DOHH2 (cell line): ENCODE measurements at regions not wholly inside any gene's neighbourhood (a gene's known extent, or its start where the extent isn't known, plus 50 kb on each side); places are given as distances from the start of the nearest gene placed in this dataset.

Experiments used
- H3F3A ChIP-seq: fragments of 200-600 bp; sonication (generic), shearing (Covaris generic); 2 replicates; pipeline ENCODE4 v1.6.0; 2016; ENCODE audit warnings: antibody characterized with exemption, mild to moderate bottlenecking; ENCODE audit not compliant: control insufficient read depth, insufficient read depth
- H3K27ac ChIP-seq: fragments of 200-600 bp; sonication (generic); 2 replicates; pipeline ENCODE4 v1.5.1; 2014; ENCODE audit warnings: low read depth, mild to moderate bottlenecking, low read length, moderate library complexity
- H3K27me3 ChIP-seq: fragments of 200-600 bp; sonication (generic); 2 replicates; pipeline ENCODE4 v1.6.1; 2014; ENCODE audit warnings: mild to moderate bottlenecking, low read length, mixed read lengths; ENCODE audit not compliant: control insufficient read depth
- H3K36me3 ChIP-seq: fragments of 200-600 bp; sonication (generic); 2 replicates; pipeline ENCODE4 v1.6.1; 2014; ENCODE audit warnings: mild to moderate bottlenecking, low read length, moderate library complexity, mixed read lengths; ENCODE audit not compliant: control insufficient read depth
- H3K4me1 ChIP-seq: fragments of 200-600 bp; sonication (generic); 2 replicates; pipeline ENCODE4 v1.6.1; 2014; ENCODE audit warnings: mild to moderate bottlenecking, low read length, mixed read lengths; ENCODE audit not compliant: control insufficient read depth
- H3K4me2 ChIP-seq: fragments of 200-600 bp; sonication (generic); 2 replicates; pipeline ENCODE4 v1.6.0; 2014; ENCODE audit warnings: mild to moderate bottlenecking, low read length, moderate library complexity
- H3K4me3 ChIP-seq: fragments of 200-600 bp; sonication (generic); 2 replicates; pipeline ENCODE4 v1.5.1; 2014; ENCODE audit warnings: mild to moderate bottlenecking, low read length, mixed read lengths
- H3K79me2 ChIP-seq: fragments of 200-600 bp; sonication (generic); 2 replicates; pipeline ENCODE4 v1.6.1; 2014; ENCODE audit warnings: mild to moderate bottlenecking, low read length, mixed read lengths; ENCODE audit not compliant: control insufficient read depth
- H3K9me2 ChIP-seq: fragments of 200-600 bp; sonication (generic); replicated peaks from 2 replicates; pipeline ENCODE4 v1.6.1; 2014; ENCODE audit warnings: mild to moderate bottlenecking, low read length, mixed read lengths; ENCODE audit not compliant: control insufficient read depth
- H3K9me3 ChIP-seq: fragments of 200-600 bp; sonication (generic); 2 replicates; pipeline ENCODE4 v1.6.1; 2014; ENCODE audit warnings: antibody characterized with exemption, low read length, mixed read lengths; ENCODE audit not compliant: control insufficient read depth, insufficient read depth
- H4K20me1 ChIP-seq: fragments of 200-600 bp; sonication (generic); 2 replicates; pipeline ENCODE4 v1.6.0; 2014; ENCODE audit warnings: low read depth, mild to moderate bottlenecking, antibody characterized with exemption, low read length, moderate library complexity; ENCODE audit not compliant: control insufficient read depth, insufficient read depth
- CTCF ChIP-seq: fragments of 200-600 bp; sonication (generic); IDR thresholded peaks from one replicate; pipeline ENCODE4 v1.5.1; 2014; ENCODE audit warnings: antibody characterized with exemption, mild to moderate bottlenecking, low read depth, low read length; ENCODE audit not compliant: poor library complexity, severe bottlenecking
- EZH2phosphoT487 ChIP-seq: fragments of 200-600 bp; sonication (generic); IDR thresholded peaks from 2 replicates; pipeline ENCODE4 v1.6.1; 2017; ENCODE audit warnings: borderline replicate concordance, mild to moderate bottlenecking, antibody characterized with exemption, low read length, moderate library complexity, mixed read lengths

GRCh38 chr17:22704674-22705073 is 1012.4 kb downstream of the KCNJ18 start:
- Histone ChIP-seq H3K4me3 (no peak overlapping the region), H3K79me2 (no peaks in the 10 kb centered on the region), H3K36me3 (no peaks in the 10 kb centered on the region), H4K20me1 (no peaks in the 10 kb centered on the region), H3K27me3 (no peaks in the 10 kb centered on the region), H3K4me2 (no peak overlapping the region), H3K27ac (no peak overlapping the region), H3K9me2 (no peaks in the 10 kb centered on the region), H3F3A (no peaks in the 10 kb centered on the region), H3K4me1 (no peaks in the 10 kb centered on the region), H3K9me3 (peaks cover 6% of the 10 kb centered on the region)
- no peak for TF ChIP-seq CTCF
- TF ChIP-seq EZH2phosphoT487: no peak

- no peak for TF ChIP-seq CTCF
- TF ChIP-seq EZH2phosphoT487: no peak
- no peak overlapping the region for H3K4me3 ChIP-seq
- H3K4me2 ChIP-seq: no peak overlapping the region
- H3K79me2 ChIP-seq: no peaks in the 10 kb centered on the region
- H3K27ac ChIP-seq: no peak overlapping the region
- H3K27me3 ChIP-seq: no peaks in the 10 kb centered on the region
- no peaks in the 10 kb centered on the region for H3F3A ChIP-seq
- H3K4me1 ChIP-seq: no peaks in the 10 kb centered on the region
- no peaks in the 10 kb centered on the region for H4K20me1 ChIP-seq
- no peaks in the 10 kb centered on the region for H3K9me2 ChIP-seq
- H3K36me3 ChIP-seq: no peaks in the 10 kb centered on the region
- H3K9me3 ChIP-seq: peaks cover 6% of the 10 kb centered on the region
Observed at GRCh38 chr17:22707626-22708025, 1015.3 kb downstream of the KCNJ18 start.

GRCh38 chr17:22717211-22717610 is 1024.9 kb downstream of the KCNJ18 start:
- no peak overlapping the region for H3K4me3 ChIP-seq

More at GRCh38 chr17:22717211-22717610, 1024.9 kb downstream of the KCNJ18 start:
- H3K9me2 ChIP-seq: no peaks in the 10 kb centered on the region
- H3K4me2 ChIP-seq: no peak overlapping the region
- no peak overlapping the region for H3K27ac ChIP-seq
- no peaks in the 10 kb centered on the region for H3K36me3 ChIP-seq
- no peaks in the 10 kb centered on the region for H4K20me1 ChIP-seq
- H3K4me1 ChIP-seq: no peaks in the 10 kb centered on the region
- no peaks in the 10 kb centered on the region for H3K27me3 ChIP-seq
- no peaks in the 10 kb centered on the region for H3K79me2 ChIP-seq
- TF ChIP-seq CTCF (no peak), EZH2phosphoT487 (no peak)
- H3K9me3 ChIP-seq: peaks cover 7% of the 10 kb centered on the region; the same call in 1 of the 2 replicates
- H3F3A ChIP-seq: no peaks in the 10 kb centered on the region
